GM12864 (cell line): ENCODE measurements at regions not wholly inside any gene's neighbourhood (a gene's known extent, or its start where the extent isn't known, plus 50 kb on each side); places are given as distances from the start of the nearest gene placed in this dataset.

Experiments
- DNase-seq: peaks from one replicate; pipeline ENCODE4 v3.0.0-alpha.2; 2011; ENCODE audit warnings: low read depth
- H3K4me3 ChIP-seq: 2 replicates; pipeline ENCODE4 v1.5.1; 2011; ENCODE audit warnings: mild to moderate bottlenecking, low read depth, low read length, control low read depth
- CTCF ChIP-seq: IDR thresholded peaks from 2 replicates; pipeline ENCODE4 v1.5.1; 2011; ENCODE audit warnings: low read depth, mild to moderate bottlenecking, moderate library complexity, low read length, control low read depth, inconsistent platforms; ENCODE audit errors: missing control alignments

GRCh38 chr6:1202201-1202600 lies 109.7 kb upstream of the FOXQ1 start:
- no peak for DNase-seq
- TF ChIP-seq CTCF: no peak
- no peak overlapping the region for H3K4me3 ChIP-seq

GRCh38 chr6:1201547-1202200 lies 110.2 kb upstream of the FOXQ1 start:
- no peak for DNase-seq
- TF ChIP-seq CTCF: no peak
- no peak overlapping the region for H3K4me3 ChIP-seq

- TF ChIP-seq CTCF: no peak
- no peak for DNase-seq
- no peak overlapping the region for H3K4me3 ChIP-seq
Measured at GRCh38 chr6:1200409-1201101, 111.3 kb upstream of the FOXQ1 start.

DNA sequence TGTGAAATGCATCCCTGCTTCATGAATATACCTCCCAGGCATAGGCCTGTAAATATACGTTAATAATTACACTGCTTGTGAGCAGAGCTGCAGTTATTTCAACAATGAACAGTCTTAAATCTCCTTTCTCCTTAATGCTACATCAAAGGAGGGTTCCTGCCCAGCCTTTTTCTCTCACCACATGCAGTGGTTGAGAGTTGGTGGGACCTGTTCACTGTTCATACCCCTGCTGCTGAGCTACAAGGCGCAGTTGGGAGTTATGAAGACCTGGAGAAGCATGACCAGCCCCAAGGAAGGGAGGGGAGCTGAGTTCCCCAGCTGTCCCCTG lies 111.9 kb upstream of the FOXQ1 start:
- H3K4me3 ChIP-seq: no peak overlapping the region
- TF ChIP-seq CTCF: no peak
- no peak for DNase-seq

DNA sequence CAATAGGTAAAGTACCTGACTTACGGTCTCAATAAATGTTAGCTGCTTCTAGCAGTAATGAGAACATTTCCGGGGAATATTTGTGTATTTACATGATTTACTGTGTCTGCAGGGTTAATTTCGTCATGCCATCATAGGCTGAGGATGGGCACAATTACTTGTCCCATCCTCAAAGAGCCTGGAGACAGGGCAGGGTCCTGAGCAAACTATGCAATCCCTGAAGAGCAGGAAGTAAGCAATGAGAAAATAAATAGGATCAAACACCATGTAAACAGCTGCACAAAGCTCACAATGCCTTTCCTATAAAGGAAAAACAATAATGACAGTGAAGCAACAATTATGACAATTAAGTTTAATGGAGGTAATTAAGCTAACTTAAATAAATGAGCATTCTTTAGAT lies 114.6 kb upstream of the FOXQ1 start:
- no peak overlapping the region for H3K4me3 ChIP-seq
- DNase-seq: no peak
- TF ChIP-seq CTCF: no peak

GRCh38 chr6:1191141-1191630 lies 120.7 kb upstream of the FOXQ1 start:
- no peak for TF ChIP-seq CTCF
- H3K4me3 ChIP-seq: no peak overlapping the region
- no peak for DNase-seq

GRCh38 chr6:1190366-1190765 lies 121.5 kb upstream of the FOXQ1 start:
- no peak for DNase-seq
- no peak overlapping the region for H3K4me3 ChIP-seq
- no peak for TF ChIP-seq CTCF
